ENCODE measurements at regions not wholly inside any gene's neighbourhood (a gene's known extent, or its start where the extent isn't known, plus 50 kb on each side); places are given as distances from the start of the nearest gene placed in this dataset.

- no peak for TF ChIP-seq ZHX2 (IDR thresholded peaks at IDR 0.05; ENCODE audit: low read depth)
- TF ChIP-seq ZHX2 (CRISPR knock-in tag; IDR thresholded peaks at IDR 0.05; ENCODE audit: borderline replicate concordance) = no peak
- no peak for TF ChIP-seq HNF4A (CRISPR knock-in tag; IDR thresholded peaks at IDR 0.05)
- no peak for TF ChIP-seq ZNF614 (CRISPR knock-in tag; IDR thresholded peaks at IDR 0.05; ENCODE audit: borderline replicate concordance)
- TF ChIP-seq ZNF326 (CRISPR knock-in tag; IDR thresholded peaks at IDR 0.05; ENCODE audit: borderline replicate concordance) = no peak
- TF ChIP-seq ZBTB4 (CRISPR knock-in tag; IDR thresholded peaks at IDR 0.05; ENCODE audit: borderline replicate concordance) = no peak
- TF ChIP-seq ZNF780A (CRISPR knock-in tag; IDR thresholded peaks at IDR 0.05) = no peak
- TF ChIP-seq, protein P1, sequence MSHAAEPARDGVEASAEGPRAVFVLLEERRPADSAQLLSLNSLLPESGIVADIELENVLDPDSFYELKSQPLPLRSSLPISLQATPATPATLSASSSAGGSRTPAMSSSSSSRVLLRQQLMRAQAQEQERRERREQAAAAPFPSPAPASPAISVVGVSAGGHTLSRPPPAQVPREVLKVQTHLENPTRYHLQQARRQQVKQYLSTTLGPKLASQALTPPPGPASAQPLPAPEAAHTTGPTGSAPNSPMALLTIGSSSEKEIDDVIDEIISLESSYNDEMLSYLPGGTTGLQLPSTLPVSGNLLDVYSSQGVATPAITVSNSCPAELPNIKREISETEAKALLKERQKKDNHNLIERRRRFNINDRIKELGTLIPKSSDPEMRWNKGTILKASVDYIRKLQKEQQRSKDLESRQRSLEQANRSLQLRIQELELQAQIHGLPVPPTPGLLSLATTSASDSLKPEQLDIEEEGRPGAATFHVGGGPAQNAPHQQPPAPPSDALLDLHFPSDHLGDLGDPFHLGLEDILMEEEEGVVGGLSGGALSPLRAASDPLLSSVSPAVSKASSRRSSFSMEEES (CRISPR knock-in tag; IDR thresholded peaks at IDR 0.05) = no peak
- no peak for TF ChIP-seq NFE2 (CRISPR knock-in tag; IDR thresholded peaks at IDR 0.05)
- TF ChIP-seq HDAC6 (IDR thresholded peaks at IDR 0.05; ENCODE audit: low read depth, low read length) = no peak
- no peak for TF ChIP-seq ZNF20 (CRISPR knock-in tag; IDR thresholded peaks at IDR 0.05)
- no peak for TF ChIP-seq MLXIP (CRISPR knock-in tag; IDR thresholded peaks at IDR 0.05; ENCODE audit: borderline replicate concordance)
- TF ChIP-seq, protein P2, sequence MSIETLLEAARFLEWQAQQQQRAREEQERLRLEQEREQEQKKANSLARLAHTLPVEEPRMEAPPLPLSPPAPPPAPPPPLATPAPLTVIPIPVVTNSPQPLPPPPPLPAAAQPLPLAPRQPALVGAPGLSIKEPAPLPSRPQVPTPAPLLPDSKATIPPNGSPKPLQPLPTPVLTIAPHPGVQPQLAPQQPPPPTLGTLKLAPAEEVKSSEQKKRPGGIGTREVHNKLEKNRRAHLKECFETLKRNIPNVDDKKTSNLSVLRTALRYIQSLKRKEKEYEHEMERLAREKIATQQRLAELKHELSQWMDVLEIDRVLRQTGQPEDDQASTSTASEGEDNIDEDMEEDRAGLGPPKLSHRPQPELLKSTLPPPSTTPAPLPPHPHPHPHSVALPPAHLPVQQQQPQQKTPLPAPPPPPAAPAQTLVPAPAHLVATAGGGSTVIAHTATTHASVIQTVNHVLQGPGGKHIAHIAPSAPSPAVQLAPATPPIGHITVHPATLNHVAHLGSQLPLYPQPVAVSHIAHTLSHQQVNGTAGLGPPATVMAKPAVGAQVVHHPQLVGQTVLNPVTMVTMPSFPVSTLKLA (IDR thresholded peaks at IDR 0.05) = no peak
Measured at GRCh38 chr6:14546036-14546435, 428.5 kb downstream of the CD83 start (continued).

Data from HepG2 (cell line).